ENCODE measurements at regions not wholly inside any gene's neighbourhood (a gene's known extent, or its start where the extent isn't known, plus 50 kb on each side); places are given as distances from the start of the nearest gene placed in this dataset.

- TF ChIP-seq YY1 (IDR thresholded peaks at IDR 0.05; ENCODE audit: low read depth), result no peak
- no peak for TF ChIP-seq MXI1 (IDR thresholded peaks at IDR 0.05; ENCODE audit: low read depth, low read length)
- no peak for TF ChIP-seq USF2 (IDR thresholded peaks at IDR 0.05; ENCODE audit: borderline replicate concordance, low read depth, low read length)
- TF ChIP-seq CTCF (IDR thresholded peaks at IDR 0.05), result no peak
- no peak for TF ChIP-seq TEAD4 (IDR thresholded peaks at IDR 0.05; ENCODE audit: borderline replicate concordance, insufficient read depth)
- TF ChIP-seq TCF12 (IDR thresholded peaks at IDR 0.05), result no peak
- TF ChIP-seq, protein P1, sequence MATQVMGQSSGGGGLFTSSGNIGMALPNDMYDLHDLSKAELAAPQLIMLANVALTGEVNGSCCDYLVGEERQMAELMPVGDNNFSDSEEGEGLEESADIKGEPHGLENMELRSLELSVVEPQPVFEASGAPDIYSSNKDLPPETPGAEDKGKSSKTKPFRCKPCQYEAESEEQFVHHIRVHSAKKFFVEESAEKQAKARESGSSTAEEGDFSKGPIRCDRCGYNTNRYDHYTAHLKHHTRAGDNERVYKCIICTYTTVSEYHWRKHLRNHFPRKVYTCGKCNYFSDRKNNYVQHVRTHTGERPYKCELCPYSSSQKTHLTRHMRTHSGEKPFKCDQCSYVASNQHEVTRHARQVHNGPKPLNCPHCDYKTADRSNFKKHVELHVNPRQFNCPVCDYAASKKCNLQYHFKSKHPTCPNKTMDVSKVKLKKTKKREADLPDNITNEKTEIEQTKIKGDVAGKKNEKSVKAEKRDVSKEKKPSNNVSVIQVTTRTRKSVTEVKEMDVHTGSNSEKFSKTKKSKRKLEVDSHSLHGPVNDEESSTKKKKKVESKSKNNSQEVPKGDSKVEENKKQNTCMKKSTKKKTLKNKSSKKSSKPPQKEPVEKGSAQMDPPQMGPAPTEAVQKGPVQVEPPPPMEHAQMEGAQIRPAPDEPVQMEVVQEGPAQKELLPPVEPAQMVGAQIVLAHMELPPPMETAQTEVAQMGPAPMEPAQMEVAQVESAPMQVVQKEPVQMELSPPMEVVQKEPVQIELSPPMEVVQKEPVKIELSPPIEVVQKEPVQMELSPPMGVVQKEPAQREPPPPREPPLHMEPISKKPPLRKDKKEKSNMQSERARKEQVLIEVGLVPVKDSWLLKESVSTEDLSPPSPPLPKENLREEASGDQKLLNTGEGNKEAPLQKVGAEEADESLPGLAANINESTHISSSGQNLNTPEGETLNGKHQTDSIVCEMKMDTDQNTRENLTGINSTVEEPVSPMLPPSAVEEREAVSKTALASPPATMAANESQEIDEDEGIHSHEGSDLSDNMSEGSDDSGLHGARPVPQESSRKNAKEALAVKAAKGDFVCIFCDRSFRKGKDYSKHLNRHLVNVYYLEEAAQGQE (IDR thresholded peaks at IDR 0.05; ENCODE audit: low read depth, low read length), result no peak
- no peak for TF ChIP-seq CHD2 (IDR thresholded peaks at IDR 0.05; ENCODE audit: low read length, partially characterized antibody)
Observed at GRCh38 chr6:81366972-81367371, 385.5 kb downstream of the TENT5A start.
